ENCODE measurements at regions not wholly inside any gene's neighbourhood (a gene's known extent, or its start where the extent isn't known, plus 50 kb on each side); places are given as distances from the start of the nearest gene placed in this dataset.
"Not testable (repeated sequence)": the region's sequence is repeated elsewhere in the genome, so short reads cannot be mapped to it uniquely, and the experiment has no call there.

GRCh38 chr6:28825732-28826293 lies 98.0 kb downstream of the TRIM27 start:
- 9 to 13% (median 9%) methylated on average over 16 of the region's 16 CpGs for WGBS, 3 donors
- ATAC-seq: no peak
- intact Hi-C loops (cut with DNase I): no loop called here

GRCh38 chr6:28831683-28832082 lies 92.1 kb downstream of the TRIM27 start:
- H3K36me3 ChIP-seq (ENCODE audit: insufficient read depth in 1 of 2, low read depth in 1 of 2); ATAC-seq; H3K4me3 ChIP-seq; H3K4me1 ChIP-seq; H3K9me3 ChIP-seq; DNase-seq; H3K27ac ChIP-seq: not testable (repeated sequence)
- 80 to 86% (median 83%) methylated on average over 6 of the region's 6 CpGs for WGBS, 3 donors
- peaks cover 8 to 59% (median 11%) of the 10 kb centered on the region in 3 donors for H3K27me3 ChIP-seq (ENCODE audit: insufficient read depth in 3 of 3, low read length in 2 of 3)
- intact Hi-C loops (cut with DNase I): loop anchor here in 1 of 2 donors (10.0 kb wide), 1 partner anchor 113 kb away; no protein-coding TSS in a partner anchor

More at GRCh38 chr6:28825732-28826293, 98.0 kb downstream of the TRIM27 start:
- peaks cover 16 to 84% (median 20%) of the 10 kb centered on the region in 3 donors for H3K27me3 ChIP-seq (ENCODE audit: insufficient read depth in 3 of 3, low read length in 2 of 3)
- DNase-seq: no peak
- no peaks in the 10 kb centered on the region for H3K4me1 ChIP-seq
- TF ChIP-seq, protein P1, sequence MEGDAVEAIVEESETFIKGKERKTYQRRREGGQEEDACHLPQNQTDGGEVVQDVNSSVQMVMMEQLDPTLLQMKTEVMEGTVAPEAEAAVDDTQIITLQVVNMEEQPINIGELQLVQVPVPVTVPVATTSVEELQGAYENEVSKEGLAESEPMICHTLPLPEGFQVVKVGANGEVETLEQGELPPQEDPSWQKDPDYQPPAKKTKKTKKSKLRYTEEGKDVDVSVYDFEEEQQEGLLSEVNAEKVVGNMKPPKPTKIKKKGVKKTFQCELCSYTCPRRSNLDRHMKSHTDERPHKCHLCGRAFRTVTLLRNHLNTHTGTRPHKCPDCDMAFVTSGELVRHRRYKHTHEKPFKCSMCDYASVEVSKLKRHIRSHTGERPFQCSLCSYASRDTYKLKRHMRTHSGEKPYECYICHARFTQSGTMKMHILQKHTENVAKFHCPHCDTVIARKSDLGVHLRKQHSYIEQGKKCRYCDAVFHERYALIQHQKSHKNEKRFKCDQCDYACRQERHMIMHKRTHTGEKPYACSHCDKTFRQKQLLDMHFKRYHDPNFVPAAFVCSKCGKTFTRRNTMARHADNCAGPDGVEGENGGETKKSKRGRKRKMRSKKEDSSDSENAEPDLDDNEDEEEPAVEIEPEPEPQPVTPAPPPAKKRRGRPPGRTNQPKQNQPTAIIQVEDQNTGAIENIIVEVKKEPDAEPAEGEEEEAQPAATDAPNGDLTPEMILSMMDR (IDR thresholded peaks at IDR 0.05): no peak
- H3K27ac ChIP-seq: no peak overlapping the region
- H3K36me3 ChIP-seq (ENCODE audit: insufficient read depth in 1 of 2, low read depth in 1 of 2): no peaks in the 10 kb centered on the region
- no peaks in the 10 kb centered on the region for H3K9me3 ChIP-seq
- no peak overlapping the region for H3K4me3 ChIP-seq

DNA sequence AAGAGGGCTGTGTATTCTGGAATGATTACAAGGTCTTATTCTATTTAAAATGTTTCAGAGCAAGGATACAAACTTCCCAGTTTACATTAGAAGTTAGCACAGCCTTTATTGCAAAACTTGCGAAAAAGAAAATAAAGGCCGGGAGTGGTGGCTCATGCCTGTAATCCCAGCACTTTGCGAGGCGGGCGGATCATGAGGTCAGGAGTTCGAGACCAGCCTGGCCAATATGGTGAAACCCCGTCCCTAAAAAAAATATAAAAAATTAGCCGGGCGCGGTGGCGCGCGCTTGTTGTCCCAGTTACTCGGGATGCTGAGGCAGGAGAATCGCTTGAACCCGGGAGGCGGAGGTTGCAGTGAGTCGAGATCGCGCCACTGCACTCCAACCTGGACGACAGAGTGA lies 87.1 kb downstream of the TRIM27 start:
- intact Hi-C loops (cut with DNase I): loop anchor here (2.0 to 10.0 kb wide), 2 partner anchors 108 to 180 kb away; no protein-coding TSS in a partner anchor
- not testable (repeated sequence) for H3K4me3 ChIP-seq; H3K36me3 ChIP-seq (ENCODE audit: insufficient read depth in 1 of 2, low read depth in 1 of 2); H3K27ac ChIP-seq; H3K9me3 ChIP-seq; ATAC-seq; DNase-seq
- Histone ChIP-seq H3K4me1 (peaks cover 11% of the 10 kb centered on the region), H3K27me3 (ENCODE audit: insufficient read depth in 3 of 3, low read length in 2 of 3) (peaks cover 3 to 48% (median 6%) of the 10 kb centered on the region in 3 donors)
- 32 to 37% (median 33%) methylated on average over 21 of the region's 21 CpGs for WGBS, 3 donors

GRCh38 chr6:28838289-28838633 lies 85.5 kb downstream of the TRIM27 start:
- H3K27me3 ChIP-seq (ENCODE audit: insufficient read depth in 3 of 3, low read length in 2 of 3): peaks cover 3 to 55% (median 3%) of the 10 kb centered on the region in 3 donors
- peak overlapping the region; percentile 86 for H3K4me3 ChIP-seq
- ATAC-seq (peak; percentile 86 to 90 (median 89)), DNase-seq (peak in 1 of 2 donors; percentile 26)
- TF ChIP-seq, protein P1 (IDR thresholded peaks at IDR 0.05): no peak
- no peak overlapping the region for H3K27ac ChIP-seq
- H3K36me3 ChIP-seq (ENCODE audit: insufficient read depth in 1 of 2, low read depth in 1 of 2): no peaks in the 10 kb centered on the region
- WGBS, 3 donors: 1% methylated on average over 11 of the region's 11 CpGs
- intact Hi-C loops (cut with DNase I): loop anchor here in 1 of 2 donors (1.0 to 10.0 kb wide), 3 partner anchors 59 to 143 kb away; no protein-coding TSS in a partner anchor
- peaks cover 11% of the 10 kb centered on the region for H3K4me1 ChIP-seq
- H3K9me3 ChIP-seq: no peaks in the 10 kb centered on the region

DNA sequence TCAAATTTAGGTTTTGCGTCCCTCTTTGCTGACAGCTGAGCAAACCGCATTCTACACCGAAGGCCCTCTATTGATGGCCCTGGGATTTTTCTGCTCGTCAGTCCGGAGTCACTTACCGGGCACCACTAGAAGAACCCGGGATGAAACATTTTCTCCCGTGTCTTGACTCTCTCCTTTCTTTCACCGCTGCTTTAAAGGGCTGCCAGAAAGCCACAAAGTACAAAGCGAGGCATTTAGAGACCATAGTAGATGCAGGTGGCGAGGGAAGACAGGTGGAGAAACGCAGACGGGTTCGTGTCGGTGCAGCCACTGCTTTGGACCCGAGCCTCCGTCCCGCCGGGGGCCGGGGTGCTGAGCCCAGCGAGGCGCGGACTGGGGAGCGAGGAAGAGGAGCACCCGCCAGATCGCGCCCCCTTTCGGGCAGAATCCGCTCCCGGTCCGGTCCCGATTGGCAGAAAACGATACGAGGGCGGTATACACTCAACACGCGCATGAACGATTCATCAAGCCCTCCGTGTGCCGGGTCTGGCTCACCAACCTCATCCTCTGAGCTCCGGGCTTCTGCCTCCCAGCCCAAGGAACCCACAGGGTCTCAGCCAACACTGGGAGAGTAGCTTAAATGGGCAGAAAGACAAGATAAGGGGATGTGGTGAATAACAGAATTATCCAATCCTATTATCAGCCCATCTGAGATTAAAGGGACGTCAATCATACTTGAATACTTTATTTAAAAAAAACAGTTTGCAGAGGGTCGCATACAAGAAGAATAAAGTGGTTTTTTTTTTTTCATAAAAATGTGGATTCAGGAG lies 84.9 kb downstream of the TRIM27 start:
- Histone ChIP-seq H3K36me3 (ENCODE audit: insufficient read depth in 1 of 2, low read depth in 1 of 2) (no peaks in the 10 kb centered on the region), H3K4me1 (peaks cover 11% of the 10 kb centered on the region), H3K27me3 (ENCODE audit: insufficient read depth in 3 of 3, low read length in 2 of 3) (peaks cover 0 to 54% (median 3%) of the 10 kb centered on the region in 3 donors), H3K4me3 (peak overlapping the region; percentile 86), H3K27ac (peak overlapping the region; percentile 42), H3K9me3 (no peaks in the 10 kb centered on the region)
- intact Hi-C loops (cut with DNase I): loop anchor here in 1 of 2 donors (1.0 to 10.0 kb wide), 3 partner anchors 58 to 142 kb away; no protein-coding TSS in a partner anchor
- TF ChIP-seq, protein P1 (IDR thresholded peaks at IDR 0.05): peak; percentile 44
- ATAC-seq: peak; percentile 76 to 86 (median 79)
- DNase-seq: peak; percentile 78 to 79
- WGBS, 3 donors: 0 to 1% (median 1%) methylated on average over 33 to 43 of the region's 43 CpGs

All from psoas muscle (tissue), 7 donors.